K562 (cell line): ENCODE measurements at regions not wholly inside any gene's neighbourhood (a gene's known extent, or its start where the extent isn't known, plus 50 kb on each side); places are given as distances from the start of the nearest gene placed in this dataset.

Experiments
- ATAC-seq: fragments of 200-7000 bp; cut with Tn5 transposase; 3 replicates; pipeline ENCODE4 v1.9.1; 2020; ENCODE audit warnings: moderate library complexity
- BruUV-seq: library from RNA; stranded (reverse); fragments of 400-500 nt; replicated peaks from 2 replicates; lab custom pipeline; 2021; lab: Mats Ljungman, UMichigan
- CTCF ChIA-PET: fragments of 300-600 bp; formaldehyde crosslinking; extraction: SDS; loops from one replicate; lab custom pipeline; 2021; ENCODE audit warnings: low intra/inter-chr PET ratio; lab: Yijun Ruan, JAX
- POLR2A ChIA-PET: fragments of 300-600, 350-650 bp; sonication (Branson Sonifier 250); formaldehyde crosslinking; extraction: SDS; loops from one replicate; lab custom pipeline; 2021; ENCODE audit warnings: antibody characterized with exemption, inconsistent platforms; lab: Yijun Ruan, JAX
- DNase-seq, 4 experiments: peaks; one replicate each; pipeline versions ENCODE4 v3.0.0 to v3.0.0-alpha.2; 2011 to 2018; ENCODE audit warnings: low spot score in 3 of 4, mixed read lengths in 3 of 4; ENCODE audit errors: extremely low read depth in 1 of 4
- FAIRE-seq: peaks from 2 replicates; lab custom pipeline; 2011; peaks lifted over from hg19 to GRCh38; lab: Jason Lieb, UNC
- H2AFZ ChIP-seq: 2 replicates; pipeline ENCODE4 v1.6.0; 2011; ENCODE audit warnings: low read depth, low read length, control low read depth, inconsistent platforms
- H3K27ac ChIP-seq: fragments of 200-600 bp; 3 replicates; pipeline ENCODE4 v1.8.0; 2011; ENCODE audit warnings: low read depth, mild to moderate bottlenecking, control low read depth, inconsistent platforms, low read length, moderate library complexity, mixed read lengths; ENCODE audit errors: extremely low read depth
- H3K27me3 ChIP-seq, 2 experiments: fragments of 300-600 bp in 1 of 2; 2 replicates in 1 of 2; 3 replicates in 1 of 2; pipeline versions ENCODE4 v1.6.0 to v1.8.0; 2011; ENCODE audit warnings: inconsistent platforms in 2 of 2, low read length in 2 of 2, mild to moderate bottlenecking in 1 of 2, mixed read lengths in 1 of 2, moderate library complexity in 1 of 2; ENCODE audit not compliant: control insufficient read depth in 2 of 2, insufficient read depth in 2 of 2
- H3K36me3 ChIP-seq: fragments of 300-600 bp; 3 replicates; pipeline ENCODE4 v1.8.0; 2011; ENCODE audit warnings: mild to moderate bottlenecking, low read length, inconsistent platforms; ENCODE audit not compliant: control insufficient read depth, insufficient read depth
- H3K4me1 ChIP-seq, 2 experiments: fragments of 200-600 bp in 1 of 2; replicated peaks in 1 of 2; 2 replicates in 1 of 2; 3 replicates in 1 of 2; pipeline versions ENCODE4 v1.5.1 to v1.8.0; 2011; ENCODE audit warnings: inconsistent platforms in 2 of 2, low read length in 2 of 2, mild to moderate bottlenecking in 1 of 2, mixed read lengths in 1 of 2, moderate library complexity in 1 of 2; ENCODE audit not compliant: control insufficient read depth in 2 of 2, insufficient read depth in 2 of 2
- H3K4me2 ChIP-seq: 2 replicates; pipeline ENCODE4 v1.6.1; 2011; ENCODE audit warnings: low read length, control low read depth, inconsistent platforms, mixed read lengths; ENCODE audit not compliant: insufficient read depth
- H3K4me3 ChIP-seq: fragments of 200-600 bp; sonication (generic), shearing (Covaris generic); 2 replicates; pipeline ENCODE4 v1.5.1; 2016; ENCODE audit warnings: control low read depth, inconsistent platforms
- H3K79me2 ChIP-seq: fragments of 200-600 bp; 3 replicates; pipeline ENCODE4 v1.8.0; 2011; ENCODE audit warnings: low read length, inconsistent platforms; ENCODE audit not compliant: control insufficient read depth, insufficient read depth
- H3K9ac ChIP-seq, 2 experiments: 2 replicates each; pipeline versions ENCODE4 v1.6.0 to v1.6.1; 2011; ENCODE audit warnings: low read depth in 2 of 2, low read length in 2 of 2, control low read depth in 1 of 2, inconsistent platforms in 1 of 2, mild to moderate bottlenecking in 1 of 2, mixed read lengths in 1 of 2; ENCODE audit not compliant: insufficient read depth in 1 of 2
- H3K9me1 ChIP-seq: one replicate; pipeline ENCODE4 v1.6.0; 2011; ENCODE audit warnings: inconsistent platforms, mild to moderate bottlenecking, low read length, moderate library complexity; ENCODE audit not compliant: control insufficient read depth, insufficient read depth
- H3K9me3 ChIP-seq: replicated peaks from 2 replicates; pipeline ENCODE4 v1.5.1; 2011; ENCODE audit warnings: low read depth, low read length, inconsistent platforms; ENCODE audit not compliant: control insufficient read depth, insufficient read depth
- H4K20me1 ChIP-seq: replicated peaks from 2 replicates; pipeline ENCODE4 v1.6.1; 2011; ENCODE audit warnings: low read length, inconsistent platforms, mixed read lengths; ENCODE audit not compliant: control insufficient read depth, insufficient read depth
- CTCFL ChIP-seq: IDR thresholded peaks from 2 replicates; pipeline ENCODE4 v1.6.1; 2011; ENCODE audit warnings: borderline replicate concordance, low read depth, mild to moderate bottlenecking, moderate library complexity, low read length; ENCODE audit not compliant: insufficient read depth, poor library complexity, severe bottlenecking
- ETV5 ChIP-seq: sonication (generic); formaldehyde crosslinking; IDR thresholded peaks from 2 replicates; pipeline ENCODE4 v1.4.0; 2020; ENCODE audit warnings: low read depth, mild to moderate bottlenecking, missing genetic modification reagents
- GABPB1 ChIP-seq: sonication (generic); formaldehyde crosslinking; IDR thresholded peaks from 2 replicates; pipeline ENCODE4 v1.8.0; 2022; ENCODE audit warnings: mild to moderate bottlenecking, missing genetic modification reagents
- GTF3C2 ChIP-seq: IDR thresholded peaks from 3 replicates; pipeline ENCODE4 v1.6.1; 2011; ENCODE audit warnings: borderline replicate concordance, mild to moderate bottlenecking, moderate library complexity; ENCODE audit not compliant: insufficient read length; ENCODE audit errors: extremely low read depth
- MAFK ChIP-seq: IDR thresholded peaks from 2 replicates; pipeline ENCODE4 v1.6.1; 2011; ENCODE audit warnings: low read length, improper control_type of control experiment
- RB1 ChIP-seq: fragments of 450-650 bp; IDR thresholded peaks from 2 replicates; pipeline ENCODE4 v1.6.1; 2017; ENCODE audit warnings: low read depth, mild to moderate bottlenecking
- RUNX1 ChIP-seq: sonication (generic); IDR thresholded peaks from 2 replicates; pipeline ENCODE4 v1.6.1; 2016; ENCODE audit warnings: antibody characterized with exemption, low read depth
- SMAD1 ChIP-seq: fragments of 150-350 bp; IDR thresholded peaks from 2 replicates; pipeline ENCODE4 v1.6.1; 2014; ENCODE audit warnings: low read length, low read depth; ENCODE audit not compliant: partially characterized antibody
- SMC3 ChIP-seq: conservative IDR thresholded peaks from 2 replicates; pipeline ENCODE4 v1.6.1; 2011; ENCODE audit warnings: low read depth, low read length, improper control_type of control experiment; ENCODE audit not compliant: insufficient read depth
- ZC3H8 ChIP-seq: fragments of 450-650 bp; IDR thresholded peaks from 2 replicates; pipeline ENCODE4 v1.6.1; 2017
- ZNF140 ChIP-seq: fragments of 250-450 bp; sonication (Bioruptor Pico); IDR thresholded peaks from 2 replicates; pipeline ENCODE4 v1.8.0; 2021; ENCODE audit warnings: moderate library complexity, mild to moderate bottlenecking, inconsistent platforms
- ZNF436 ChIP-seq: fragments of 250-450, 450-650 bp; sonication (Bioruptor Pico); formaldehyde crosslinking; IDR thresholded peaks from 2 replicates; pipeline ENCODE4 v1.7.0; 2020; ENCODE audit warnings: mild to moderate bottlenecking
- ZNF551 ChIP-seq: fragments of 250-450 bp; sonication (Bioruptor Pico); IDR thresholded peaks from 2 replicates; pipeline ENCODE4 v1.5.0; 2021; ENCODE audit warnings: mild to moderate bottlenecking, moderate library complexity
- in situ Hi-C: fragments of 300-500 bp; cut with MboI; formaldehyde crosslinking; loops from 4 replicates; pipeline ENCODE4 v1.15.0; 2018; ENCODE audit warnings: inconsistent platforms, mixed read lengths
- intact Hi-C: fragments of 100-400 bp; cut with micrococcal nuclease; formaldehyde crosslinking; loops from 2 replicates; pipeline ENCODE4 v1.14.2; 2022

GRCh38 chr2:103977668-103978067 is 876.2 kb upstream of the POU3F3 start:
- H3K27me3 ChIP-seq: no peaks in the 10 kb centered on the region
- ATAC-seq: no peak
- BruUV-seq: no TSS peak
- no peak overlapping the region for H3K27ac ChIP-seq
- no peaks in the 10 kb centered on the region for H3K4me1 ChIP-seq
- H3K79me2 ChIP-seq: no peaks in the 10 kb centered on the region
- DNase-seq: no peak
- CTCF ChIA-PET: no interaction called here
- intact Hi-C loops: no loop called here
- no peaks in the 10 kb centered on the region for H3K9me3 ChIP-seq
- no peaks in the 10 kb centered on the region for H3K9me1 ChIP-seq
- TF ChIP-seq ZNF551 (CRISPR knock-in tag): no peak
- no peak for TF ChIP-seq RB1
- TF ChIP-seq ZC3H8: no peak
- no peak for TF ChIP-seq CTCFL
- no peak for TF ChIP-seq RUNX1
- TF ChIP-seq ZNF436 (CRISPR knock-in tag): no peak
- no peak for TF ChIP-seq SMAD1
- TF ChIP-seq MAFK: no peak
- TF ChIP-seq ETV5 (CRISPR knock-in tag): no peak
- no peak for TF ChIP-seq SMC3
- no peak for TF ChIP-seq GABPB1
- TF ChIP-seq GTF3C2: no peak
- TF ChIP-seq ZNF140 (CRISPR knock-in tag): no peak
- TF ChIP-seq, all 486 proteins: peak for 0
- no peak overlapping the region for H2AFZ ChIP-seq
- no peaks in the 10 kb centered on the region for H3K36me3 ChIP-seq
- in situ Hi-C loops: no loop called here
- FAIRE-seq: no peak
- no peaks in the 10 kb centered on the region for H4K20me1 ChIP-seq
- POLR2A ChIA-PET: no interaction called here
- no peak overlapping the region for H3K9ac ChIP-seq
- no peak overlapping the region for H3K4me3 ChIP-seq
- no peak overlapping the region for H3K4me2 ChIP-seq
